GM12878 (cell line): ENCODE measurements at regions not wholly inside any gene's neighbourhood (a gene's known extent, or its start where the extent isn't known, plus 50 kb on each side); places are given as distances from the start of the nearest gene placed in this dataset.

Experiments used
- ATAC-seq: fragments of 200-7000 bp; cut with Tn5 transposase; 3 replicates; pipeline ENCODE4 v1.9.1; 2020; ENCODE audit warnings: mild to moderate bottlenecking, moderate library complexity
- BruUV-seq: library from RNA; stranded (reverse); fragments of 400-500 nt; replicated peaks from 2 replicates; lab custom pipeline; 2021; lab: Mats Ljungman, UMichigan
- CTCF ChIA-PET: fragments of 300-600 bp; sonication (Branson Sonifier 250); formaldehyde crosslinking; extraction: SDS; loops from one replicate; lab custom pipeline; 2021; ENCODE audit warnings: inconsistent platforms; lab: Yijun Ruan, JAX
- POLR2A ChIA-PET: fragments of 350-600 bp; formaldehyde crosslinking; extraction: SDS; loops from one replicate; lab custom pipeline; 2021; ENCODE audit warnings: inconsistent platforms; lab: Charles Lee
- RAD21 ChIA-PET: fragments of 300-600 bp; sonication (Branson Sonifier 250); formaldehyde crosslinking; loops from one replicate; lab custom pipeline; 2023; ENCODE audit warnings: antibody characterized with exemption; ENCODE audit not compliant: unreplicated experiment; lab: Charles Lee
- SMC1A ChIA-PET: fragments of 300-600 bp; sonication (Branson Sonifier 250); formaldehyde crosslinking; loops from one replicate; lab custom pipeline; 2023; ENCODE audit not compliant: unreplicated experiment, uncharacterized antibody; lab: Charles Lee
- DNase-seq: peaks from one replicate; pipeline ENCODE4 v3.0.0-alpha.2; 2011; ENCODE audit warnings: low read depth, low spot score
- FAIRE-seq: peaks from 3 replicates; lab custom pipeline; 2011; peaks lifted over from hg19 to GRCh38; lab: Jason Lieb, UNC
- H2AFZ ChIP-seq: 2 replicates; pipeline ENCODE4 v1.6.0; 2011; ENCODE audit warnings: low read depth, low read length, control low read depth; ENCODE audit not compliant: control insufficient read depth
- H3K27ac ChIP-seq: 2 replicates; pipeline ENCODE4 v1.5.1; 2011; ENCODE audit warnings: control low read depth; ENCODE audit not compliant: control insufficient read depth, insufficient read depth
- H3K27me3 ChIP-seq, 2 experiments: replicated peaks in 1 of 2; 2 replicates each; pipeline versions ENCODE4 v1.6.0 to v1.6.1; 2011; ENCODE audit warnings: low read length in 1 of 2; ENCODE audit not compliant: control insufficient read depth in 2 of 2, insufficient read depth in 2 of 2
- H3K36me3 ChIP-seq, 2 experiments: 2 replicates each; pipeline ENCODE4 v1.5.1; 2011; ENCODE audit warnings: low read length in 1 of 2; ENCODE audit not compliant: control insufficient read depth in 2 of 2, insufficient read depth in 2 of 2
- H3K4me1 ChIP-seq: 2 replicates; pipeline ENCODE4 v1.6.1; 2011; ENCODE audit warnings: mild to moderate bottlenecking, low read length, moderate library complexity, mixed read lengths; ENCODE audit not compliant: control insufficient read depth, insufficient read depth
- H3K4me2 ChIP-seq: 2 replicates; pipeline ENCODE4 v1.6.0; 2011; ENCODE audit warnings: control low read depth; ENCODE audit not compliant: control insufficient read depth, insufficient read depth
- H3K4me3 ChIP-seq: fragments of 200-600 bp; sonication (generic); 2 replicates; pipeline ENCODE4 v1.5.1; 2016
- H3K79me2 ChIP-seq: 2 replicates; pipeline ENCODE4 v1.6.0; 2011; ENCODE audit warnings: low read length; ENCODE audit not compliant: control insufficient read depth, insufficient read depth
- H3K9ac ChIP-seq: 2 replicates; pipeline ENCODE4 v1.8.0; 2011; ENCODE audit warnings: low read length, control low read depth, mixed read lengths; ENCODE audit not compliant: control insufficient read depth, insufficient read depth
- H3K9me3 ChIP-seq: replicated peaks from 3 replicates; pipeline ENCODE4 v1.5.1; 2011; ENCODE audit warnings: mild to moderate bottlenecking, low read length; ENCODE audit not compliant: control insufficient read depth, insufficient read depth
- H4K20me1 ChIP-seq: 2 replicates; pipeline ENCODE4 v1.6.0; 2011; ENCODE audit not compliant: control insufficient read depth, insufficient read depth
- BCLAF1 ChIP-seq: fragments of 450-650 bp; IDR thresholded peaks from 2 replicates; pipeline ENCODE4 v1.6.1; 2017; ENCODE audit warnings: antibody characterized with exemption, mild to moderate bottlenecking, moderate library complexity
- BRCA1 ChIP-seq: IDR thresholded peaks from 2 replicates; pipeline ENCODE4 v1.6.1; 2011; ENCODE audit warnings: low read depth, low read length, improper control_type of control experiment
- CHD4 ChIP-seq: fragments of 200-600 bp; sonication (generic); IDR thresholded peaks from 2 replicates; pipeline ENCODE4 v1.6.1; 2016; ENCODE audit warnings: mild to moderate bottlenecking
- CREM ChIP-seq: IDR thresholded peaks from 2 replicates; pipeline ENCODE4 v1.6.1; 2014; ENCODE audit warnings: antibody characterized with exemption, low read depth
- LARP7 ChIP-seq: fragments of 450-650 bp; IDR thresholded peaks from 2 replicates; pipeline ENCODE4 v1.6.1; 2017; ENCODE audit warnings: mild to moderate bottlenecking
- PAX8 ChIP-seq: fragments of 450-650 bp; IDR thresholded peaks from 2 replicates; pipeline ENCODE4 v1.6.1; 2017; ENCODE audit warnings: mild to moderate bottlenecking, moderate library complexity
- PBX3 ChIP-seq: IDR thresholded peaks from 2 replicates; pipeline ENCODE4 v1.6.1; 2011; ENCODE audit warnings: mild to moderate bottlenecking, low read depth, low read length, moderate library complexity; ENCODE audit not compliant: insufficient replicate concordance
- SIN3A ChIP-seq: IDR thresholded peaks from 2 replicates; pipeline ENCODE4 v1.6.1; 2012; ENCODE audit warnings: low read depth, low read length, improper control_type of control experiment
- STAT3 ChIP-seq: IDR thresholded peaks from 2 replicates; pipeline ENCODE4 v1.6.1; 2011; ENCODE audit warnings: low read depth, low read length, improper control_type of control experiment
- ZBTB33 ChIP-seq: fragments of 450-650 bp; IDR thresholded peaks from 2 replicates; pipeline ENCODE4 v1.6.1; 2017; ENCODE audit warnings: mild to moderate bottlenecking
- ZNF687 ChIP-seq: fragments of 450-650 bp; IDR thresholded peaks from 2 replicates; pipeline ENCODE4 v1.6.1; 2017; ENCODE audit warnings: mild to moderate bottlenecking, moderate library complexity
- WGBS: methylation state at CpG from one replicate; pipeline ENCODE4 v1.1.6; 2016; ENCODE audit warnings: low lambda C conversion rate; ENCODE audit not compliant: insufficient replicate concordance, insufficient coverage; ENCODE audit errors: missing lambda C conversion rate; 5-methylcytosine and 5-hydroxymethylcytosine counted together
- in situ Hi-C: fragments of 300-500 bp; cut with MboI; formaldehyde crosslinking; loops from 9 replicates; pipeline ENCODE4 v1.14.3; 2018; ENCODE audit warnings: mixed read lengths
- intact Hi-C: fragments of 100-400 bp; cut with micrococcal nuclease; formaldehyde crosslinking; loops from one replicate; pipeline ENCODE4 v1.14.2; 2022; ENCODE audit not compliant: unreplicated experiment

GRCh38 chr2:214649440-214650205, 159.9 kb downstream of the BARD1 start (continued):
- TF ChIP-seq ZNF687, result no peak

GRCh38 chr2:214648520-214648919, 161.0 kb downstream of the BARD1 start:
- in situ Hi-C loops (no loop called here), intact Hi-C loops (no loop called here)
- Histone ChIP-seq H3K36me3 (no peaks in the 10 kb centered on the region), H3K79me2 (no peaks in the 10 kb centered on the region), H3K4me1 (no peaks in the 10 kb centered on the region), H2AFZ (no peak overlapping the region), H4K20me1 (no peaks in the 10 kb centered on the region), H3K9me3 (no peaks in the 10 kb centered on the region), H3K27ac (no peak overlapping the region), H3K4me3 (no peak overlapping the region), H3K27me3 (no peaks in the 10 kb centered on the region), H3K4me2 (no peak overlapping the region)
- ChIA-PET RAD21 (no interaction called here), SMC1A (no interaction called here), CTCF (interaction anchor here (0.8 to 1.0 kb wide), 2 partner anchors 11 to 190 kb away, joined by 3 read pairs; no protein-coding TSS in a partner anchor), POLR2A (no interaction called here)
- ATAC-seq (0 out of 3 replicates have a peak, but pooled peaks have one; percentile 28), FAIRE-seq (no peak), DNase-seq (no peak)
- WGBS, result 0% methylated on average over 2 of the region's 2 CpGs
- no TSS peak for BruUV-seq
- no peak for TF ChIP-seq PBX3
- no peak for TF ChIP-seq CHD4
- no peak for TF ChIP-seq STAT3
- TF ChIP-seq BRCA1, result no peak
- TF ChIP-seq ZBTB33, result no peak
- TF ChIP-seq BCLAF1, result no peak
- TF ChIP-seq SIN3A, result no peak
- no peak for TF ChIP-seq LARP7
- no peak for TF ChIP-seq CREM
- no peak for TF ChIP-seq PAX8
- TF ChIP-seq, all 136 proteins: peak for 0
- H3K9ac ChIP-seq, result no peak overlapping the region
